ENCODE measurements at regions not wholly inside any gene's neighbourhood (a gene's known extent, or its start where the extent isn't known, plus 50 kb on each side); places are given as distances from the start of the nearest gene placed in this dataset.

- DNase-seq = no peak
These were observed 53.1 kb upstream of the B3GAT1 start for GRCh38 chr11:134464981-134465730.

- no peak for DNase-seq
These were observed 52.2 kb upstream of the B3GAT1 start for GRCh38 chr11:134464196-134464595.

- no peak for DNase-seq
These were observed 51.7 kb upstream of the B3GAT1 start for GRCh38 chr11:134463716-134464115.

Measured in OCI-M1 (cell line).